ENCODE measurements at regions not wholly inside any gene's neighbourhood (a gene's known extent, or its start where the extent isn't known, plus 50 kb on each side); places are given as distances from the start of the nearest gene placed in this dataset.

DNA sequence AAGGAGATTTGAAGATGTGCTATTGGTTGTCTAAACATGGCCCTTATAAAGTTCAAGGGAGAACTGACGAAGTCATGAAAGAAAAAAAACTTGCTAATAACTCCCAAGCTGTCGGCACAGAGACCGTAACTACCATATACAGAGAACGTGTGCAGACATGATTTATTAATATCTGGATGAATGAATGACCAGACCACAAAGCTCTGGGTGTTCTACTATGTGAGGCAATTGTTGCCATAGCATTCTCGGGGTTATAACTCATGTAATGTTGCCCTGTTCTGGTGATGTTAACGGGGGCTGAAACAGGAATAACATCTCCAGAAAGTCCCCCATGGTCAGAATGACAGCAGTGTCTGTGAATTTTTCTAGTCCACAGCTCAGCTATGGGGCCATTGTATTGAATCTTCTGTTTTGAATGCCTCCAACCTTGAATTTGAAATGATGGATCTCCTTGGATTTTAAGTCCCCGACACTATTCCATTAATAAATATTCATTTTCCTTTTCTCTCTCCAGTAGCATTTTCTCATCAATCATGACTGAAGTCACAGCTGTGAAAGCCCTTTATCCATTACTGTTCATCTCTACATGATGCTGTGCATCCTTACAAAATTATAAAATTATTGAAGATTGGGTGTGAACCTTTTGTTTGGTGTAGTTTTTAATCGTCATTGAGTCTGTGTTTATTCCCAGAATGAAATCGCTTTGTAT is 483.4 kb upstream of the KLHL29 start:
- DNase-seq (ENCODE audit: low read depth), result no peak

DNA sequence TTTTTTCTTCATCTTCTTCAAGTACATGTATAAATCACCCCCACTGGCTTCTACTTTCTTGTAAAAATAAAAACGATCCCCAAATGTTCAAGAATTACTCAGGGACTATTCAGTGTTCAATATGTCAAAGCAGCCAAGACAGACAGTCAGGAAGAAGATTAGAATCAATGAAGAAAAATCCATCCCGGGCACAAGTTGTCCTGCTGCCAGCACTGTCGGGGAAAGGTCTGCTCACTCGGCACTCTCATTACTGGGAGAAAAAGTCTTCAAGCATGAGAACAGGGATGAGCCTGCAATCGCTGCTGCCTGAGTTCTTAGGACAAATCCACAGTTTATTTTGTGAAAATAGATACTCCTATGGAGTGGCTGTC is 482.8 kb upstream of the KLHL29 start:
- no peak for DNase-seq (ENCODE audit: low read depth)

DNA sequence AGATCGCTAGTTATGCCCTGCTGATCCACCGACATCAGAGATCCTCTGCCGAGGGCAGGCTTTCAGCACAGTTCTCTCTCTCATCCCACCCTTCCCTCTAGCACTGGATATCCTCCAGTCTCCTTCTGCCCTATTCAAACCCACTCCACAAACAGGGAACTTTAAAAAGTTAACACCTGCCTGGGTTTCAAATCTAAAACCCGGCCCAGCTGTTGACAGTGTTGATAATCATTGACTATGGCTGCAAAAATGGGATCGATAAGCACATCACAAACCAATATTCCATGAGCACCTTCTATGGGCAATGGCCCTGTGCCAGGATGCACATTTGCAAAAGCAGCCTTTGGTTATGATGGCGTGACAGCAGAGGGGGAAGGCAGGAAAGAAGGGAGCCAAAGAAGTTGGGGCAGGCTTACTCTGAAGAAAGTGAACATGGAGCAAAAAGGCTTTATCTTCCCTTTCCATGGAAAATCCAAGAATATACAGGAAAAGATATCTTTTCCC is 482.3 kb upstream of the KLHL29 start:
- DNase-seq (ENCODE audit: low read depth), result no peak

- DNase-seq (ENCODE audit: low read depth), result no peak
Observed at GRCh38 chr2:22903616-22904015, 481.4 kb upstream of the KLHL29 start.

DNA sequence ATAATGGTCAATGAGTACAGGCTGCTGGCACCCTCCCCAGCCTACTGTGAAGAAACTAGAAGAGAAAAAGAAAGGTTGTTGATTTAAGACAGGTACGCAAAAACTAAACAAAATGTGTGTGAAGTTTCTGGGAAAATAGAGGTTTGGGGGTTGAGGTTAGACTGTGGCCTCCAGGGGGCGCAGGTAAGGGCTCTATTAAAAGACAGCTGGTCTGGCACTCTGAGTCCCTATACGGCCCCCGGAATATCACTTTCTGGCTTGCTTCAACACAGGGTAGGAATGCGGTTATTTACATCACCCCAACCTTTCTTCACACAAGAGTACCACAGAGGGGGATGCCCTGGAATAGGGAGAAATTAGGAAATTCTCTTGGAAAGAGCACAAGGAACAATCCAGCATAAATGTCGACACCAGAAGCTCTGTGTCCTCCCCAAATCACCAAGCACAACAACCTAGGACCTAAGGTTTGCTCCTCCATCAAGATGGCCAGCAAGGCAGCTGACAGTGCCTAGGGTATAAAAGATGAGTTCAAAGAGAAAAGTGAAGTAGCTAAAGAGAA is 480.8 kb upstream of the KLHL29 start:
- no peak for DNase-seq (ENCODE audit: low read depth)

DNA sequence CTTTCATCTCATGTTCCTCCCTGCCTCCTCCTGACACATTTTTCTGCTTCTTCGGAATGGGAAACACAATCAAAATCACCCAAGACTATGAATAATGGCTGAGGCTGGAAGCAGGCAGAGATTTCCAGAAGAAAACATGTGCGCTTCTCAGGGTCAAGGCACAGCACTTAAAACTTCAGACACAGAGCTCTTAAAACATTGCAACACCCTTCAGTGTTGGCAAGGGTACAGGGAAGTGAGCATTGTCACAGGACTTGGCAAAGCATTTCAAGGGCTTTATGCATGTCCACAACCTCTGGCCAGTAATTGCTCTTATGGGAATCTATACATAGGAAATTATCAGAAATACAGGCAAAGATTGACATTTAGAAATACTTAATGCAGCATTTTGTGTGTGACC is 477.6 kb upstream of the KLHL29 start:
- DNase-seq (ENCODE audit: low read depth), result no peak

GRCh38 chr2:22912398-22912797 is 472.6 kb upstream of the KLHL29 start:
- DNase-seq (ENCODE audit: low read depth), result no peak

DNA sequence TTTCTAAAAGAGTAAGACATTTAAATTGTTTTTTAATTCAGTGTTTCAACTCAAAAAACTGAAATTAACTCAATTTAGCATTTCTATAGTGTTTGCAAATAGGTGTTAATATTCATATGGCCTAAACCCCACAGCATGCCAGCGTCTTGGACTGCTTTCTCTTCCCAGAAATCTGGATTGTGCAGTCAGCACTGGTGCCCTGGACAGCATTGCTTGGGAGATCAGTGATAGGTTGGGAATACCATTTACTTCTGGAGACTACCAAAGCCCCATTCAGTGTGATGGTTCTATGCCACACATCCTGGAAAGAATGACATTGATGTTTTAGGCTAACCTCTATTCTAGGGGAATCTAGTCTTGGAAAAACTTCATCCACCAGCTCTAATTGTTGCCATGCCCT is 455.0 kb upstream of the KLHL29 start:
- DNase-seq (ENCODE audit: low read depth), result no peak

DNA sequence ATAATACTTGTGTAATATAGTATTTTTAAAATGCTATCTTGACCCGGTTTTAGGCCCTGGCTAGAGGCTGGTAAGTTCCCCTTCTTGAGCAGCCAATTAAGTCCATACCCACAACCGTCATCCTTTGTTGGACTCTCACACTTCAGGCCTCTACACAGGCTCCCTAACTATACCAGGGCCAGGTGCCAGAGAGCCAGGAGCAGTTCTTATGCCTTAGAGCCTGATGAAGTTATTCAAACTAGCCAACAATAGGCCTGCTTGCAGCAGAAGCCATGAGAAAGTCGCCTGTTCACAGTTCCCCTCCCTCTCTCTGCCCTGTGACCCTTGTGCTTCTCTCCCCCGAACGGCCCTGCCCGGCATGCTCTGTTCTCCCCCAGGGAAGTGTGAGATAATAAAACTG is 454.2 kb upstream of the KLHL29 start:
- no peak for DNase-seq (ENCODE audit: low read depth)

DNA sequence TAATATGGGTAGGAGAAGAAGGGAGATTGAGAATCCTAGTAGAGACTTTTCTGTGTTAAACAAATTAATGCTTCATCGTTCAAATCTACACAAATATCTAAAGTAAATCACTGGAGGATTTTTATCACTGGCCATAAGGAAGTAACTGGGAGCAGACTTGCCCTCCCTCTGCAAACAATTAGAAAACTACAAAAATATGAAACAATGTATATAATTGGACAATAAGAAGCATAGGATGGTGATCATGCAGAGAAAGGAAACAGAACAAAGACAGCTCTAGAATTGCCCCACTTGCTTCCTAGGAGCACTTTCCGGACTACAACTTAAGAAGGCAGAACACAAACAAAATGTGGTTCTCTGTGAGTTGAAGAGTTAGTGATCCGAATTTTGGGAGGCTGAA is 452.7 kb upstream of the KLHL29 start:
- DNase-seq (ENCODE audit: low read depth), result no peak

GRCh38 chr2:22934747-22935146 is 450.2 kb upstream of the KLHL29 start:
- no peak for DNase-seq (ENCODE audit: low read depth)

DNA sequence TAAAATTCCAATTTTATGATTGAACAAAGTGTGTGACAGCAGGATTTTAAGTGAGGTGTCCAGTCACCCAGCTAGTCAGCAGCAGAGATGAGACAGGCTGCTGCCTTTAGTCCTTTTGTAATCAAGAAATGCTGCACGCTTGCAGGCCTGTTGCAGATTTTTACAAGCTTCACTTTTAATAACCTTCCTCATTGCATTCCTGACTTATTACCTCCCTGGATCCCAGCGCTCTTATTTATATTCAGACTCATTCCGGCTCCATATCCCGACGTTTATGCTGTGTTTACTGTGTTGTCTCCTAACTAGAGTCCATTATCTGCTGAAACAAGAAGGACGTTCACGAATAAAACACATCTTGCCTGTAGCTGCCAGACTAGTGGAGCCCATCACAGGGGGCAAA is 442.5 kb upstream of the KLHL29 start:
- no peak for DNase-seq (ENCODE audit: low read depth)

GRCh38 chr2:22944143-22944542 is 440.8 kb upstream of the KLHL29 start:
- DNase-seq (ENCODE audit: low read depth), result no peak

DNA sequence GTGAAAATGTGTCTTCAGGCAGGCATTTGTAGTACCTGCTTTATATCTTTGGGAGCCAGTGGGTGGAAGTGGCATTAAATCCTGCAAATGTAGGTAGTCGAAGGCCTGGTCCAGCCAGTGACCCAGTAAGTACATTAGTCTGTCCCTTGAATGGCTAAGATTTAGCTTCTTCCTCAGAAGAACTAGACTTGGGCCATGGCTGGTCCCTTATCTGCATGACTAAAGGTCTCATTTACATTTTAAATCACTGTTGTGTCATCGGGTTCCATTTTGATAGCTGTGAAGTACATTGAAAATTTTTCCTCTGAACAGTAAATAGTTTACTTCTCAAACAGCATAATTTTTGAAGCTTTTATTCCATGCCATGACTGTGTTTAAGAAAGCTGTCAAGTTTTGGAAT is 438.4 kb upstream of the KLHL29 start:
- no peak for DNase-seq (ENCODE audit: low read depth)

- no peak for DNase-seq (ENCODE audit: low read depth)
Observed at GRCh38 chr2:22947741-22948140, 437.2 kb upstream of the KLHL29 start.

- no peak for DNase-seq (ENCODE audit: low read depth)
Observed at GRCh38 chr2:22950431-22950830, 434.5 kb upstream of the KLHL29 start.

DNA sequence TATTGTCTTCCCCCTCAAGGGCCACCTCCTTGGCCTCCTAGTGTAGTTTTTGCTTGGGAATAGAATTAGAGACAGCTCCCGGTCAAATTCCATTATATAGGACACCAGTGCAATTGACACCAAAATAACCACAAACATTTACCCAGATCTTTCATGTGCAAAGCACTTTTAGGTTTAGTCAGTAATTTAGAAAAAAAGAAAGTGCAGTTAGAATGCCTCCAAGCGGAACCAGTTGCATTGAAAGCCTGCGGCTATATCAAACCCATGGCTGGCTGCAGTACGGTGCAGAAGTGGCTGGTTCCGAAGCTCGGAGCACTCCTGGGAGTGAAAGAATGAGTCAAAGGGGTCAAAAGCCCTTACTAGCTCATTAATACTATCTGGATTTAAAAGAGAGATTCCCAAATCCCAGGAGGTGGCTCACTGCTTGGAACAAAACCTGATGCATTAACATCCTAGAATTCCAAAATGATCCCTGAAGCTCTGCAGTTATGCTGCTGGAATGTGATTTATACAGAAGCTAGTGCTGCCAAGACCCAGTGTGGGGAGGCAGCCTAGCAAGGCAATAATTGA is 432.2 kb upstream of the KLHL29 start:
- no peak for DNase-seq (ENCODE audit: low read depth)

DNA sequence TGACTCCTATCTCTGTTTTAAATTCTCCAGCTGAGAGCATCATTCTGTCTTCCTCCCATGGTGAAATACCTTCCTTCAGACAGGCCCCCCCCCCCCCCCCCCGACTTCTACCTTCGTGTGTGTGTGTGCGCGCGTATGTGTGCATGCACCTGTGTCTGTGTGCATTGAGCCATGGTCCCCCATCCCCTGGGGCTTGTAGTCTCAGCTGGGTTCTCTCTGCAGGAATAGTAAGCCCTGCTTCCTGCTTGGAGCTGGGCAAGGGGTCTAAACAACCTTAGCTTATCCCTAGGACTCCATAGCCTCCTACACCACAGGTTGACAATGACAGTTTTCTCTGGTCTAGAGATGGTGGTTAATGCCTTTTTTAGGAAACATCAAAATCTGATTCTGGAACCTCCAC is 427.5 kb upstream of the KLHL29 start:
- no peak for DNase-seq (ENCODE audit: low read depth)

- no peak for DNase-seq (ENCODE audit: low read depth)
Observed at GRCh38 chr2:22958308-22958707, 426.7 kb upstream of the KLHL29 start.

- no peak for DNase-seq (ENCODE audit: low read depth)
Observed at GRCh38 chr2:22967756-22968155, 417.2 kb upstream of the KLHL29 start.

DNA sequence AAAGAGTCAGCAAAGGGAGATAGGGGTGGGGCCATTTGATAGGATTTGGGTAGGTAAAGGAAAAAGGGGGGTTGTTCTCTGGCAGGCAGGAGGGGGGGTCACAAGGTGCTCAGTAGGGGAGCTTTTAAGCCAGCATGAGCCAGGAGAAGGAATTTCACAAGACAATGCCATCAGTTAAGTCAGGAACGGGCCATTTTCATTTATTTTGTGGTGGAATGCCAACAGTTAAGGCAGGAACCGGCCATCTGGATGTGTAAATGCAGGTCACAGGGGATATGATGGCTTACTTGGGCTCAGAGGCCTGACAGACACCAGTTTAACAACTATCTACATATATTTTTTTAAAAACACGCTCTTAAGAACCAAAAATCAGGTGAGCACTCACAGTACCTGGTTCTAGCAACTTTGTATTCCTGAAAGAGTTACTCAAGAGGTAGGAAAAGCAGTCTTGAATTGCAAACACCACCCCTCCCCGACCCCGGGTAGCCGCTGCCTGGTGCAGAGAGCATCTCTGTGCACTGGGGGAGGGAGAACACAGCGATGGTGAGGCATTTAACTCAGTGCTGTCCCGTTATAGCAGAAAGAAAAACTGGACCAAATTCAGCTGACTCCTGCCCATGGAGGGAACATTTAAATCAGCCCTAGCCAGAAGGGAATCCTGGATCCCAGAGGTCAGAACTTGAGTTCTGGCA is 414.5 kb upstream of the KLHL29 start:
- DNase-seq (ENCODE audit: low read depth), result no peak

- no peak for DNase-seq (ENCODE audit: low read depth)
Observed at GRCh38 chr2:22970991-22971390, 414.0 kb upstream of the KLHL29 start.

DNA sequence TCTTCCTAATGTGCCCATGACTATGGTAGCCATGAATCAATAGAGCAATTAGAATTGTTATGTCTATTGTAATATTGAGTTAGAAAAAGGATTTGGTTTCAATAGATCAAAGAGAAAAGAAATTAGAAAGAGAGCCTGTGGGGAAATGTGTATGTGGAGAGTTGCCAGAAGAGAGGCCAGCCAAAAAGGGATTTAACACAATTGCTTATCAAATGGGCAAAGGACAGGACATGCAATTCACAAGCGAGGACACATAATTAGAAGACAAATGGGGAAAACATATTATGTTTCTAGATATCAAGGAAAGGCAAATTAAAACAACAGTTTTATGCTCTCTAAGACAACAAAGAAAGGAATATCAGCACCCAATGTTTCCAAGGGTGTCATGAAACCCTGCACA is 403.2 kb upstream of the KLHL29 start:
- DNase-seq (ENCODE audit: low read depth), result no peak

Measured in activated T-cell treated with anti-CD3 and anti-CD28 coated beads for 24 hours (primary cell).